NCI-H1694 (cell line): ENCODE measurements at regions not wholly inside any gene's neighbourhood (a gene's known extent, or its start where the extent isn't known, plus 50 kb on each side); places are given as distances from the start of the nearest gene placed in this dataset.

Source experiments
- DNase-seq: peaks from one replicate; lab custom pipeline; 2025; lab: John Stamatoyannopoulos, UW

GRCh38 chr15:85307687-85308045 lies 72.7 kb upstream of the AKAP13 start:
- DNase-seq = no peak

GRCh38 chr15:85311647-85312046 lies 68.8 kb upstream of the AKAP13 start:
- DNase-seq = no peak

GRCh38 chr15:85312486-85312885 lies 67.9 kb upstream of the AKAP13 start:
- no peak for DNase-seq

- DNase-seq = no peak
These were observed 67.5 kb upstream of the AKAP13 start for GRCh38 chr15:85312929-85313331.

GRCh38 chr15:85313339-85313738 lies 67.1 kb upstream of the AKAP13 start:
- DNase-seq = no peak

GRCh38 chr15:85314146-85314545 lies 66.3 kb upstream of the AKAP13 start:
- DNase-seq = no peak

- no peak for DNase-seq
These were observed 65.8 kb upstream of the AKAP13 start for GRCh38 chr15:85314633-85315032.

GRCh38 chr15:85316244-85316934 lies 64.0 kb upstream of the AKAP13 start:
- no peak for DNase-seq

- DNase-seq = no peak
These were observed 62.2 kb upstream of the AKAP13 start for GRCh38 chr15:85318048-85318731.

GRCh38 chr15:85318732-85319076 lies 61.7 kb upstream of the AKAP13 start:
- no peak for DNase-seq

- no peak for DNase-seq
These were observed 56.2 kb upstream of the AKAP13 start for GRCh38 chr15:85324202-85324601.

GRCh38 chr15:85325834-85326233 lies 54.6 kb upstream of the AKAP13 start:
- no peak for DNase-seq

- no peak for DNase-seq
These were observed 54.1 kb upstream of the AKAP13 start for GRCh38 chr15:85326291-85326690.

GRCh38 chr15:85327820-85328219 lies 52.6 kb upstream of the AKAP13 start:
- no peak for DNase-seq

- DNase-seq = no peak
These were observed 50.6 kb upstream of the AKAP13 start for GRCh38 chr15:85329561-85330422.
